Astrocyte of the cerebellum (primary cell): ENCODE measurements at regions not wholly inside any gene's neighbourhood (a gene's known extent, or its start where the extent isn't known, plus 50 kb on each side); places are given as distances from the start of the nearest gene placed in this dataset.
A peak's percentile ranks its signal among the peaks of the same experiment; 100 is the strongest.
"Not testable (repeated sequence)": the region's sequence is repeated elsewhere in the genome, so short reads cannot be mapped to it uniquely, and the experiment has no call there.

Experiments used
- DNase-seq: peaks from one replicate; pipeline ENCODE4 v3.0.0-alpha.2; 2011; ENCODE audit warnings: low read depth
- H3K4me3 ChIP-seq: 2 replicates; pipeline ENCODE4 v1.5.1; 2011; ENCODE audit warnings: mild to moderate bottlenecking, low read depth, low read length, moderate library complexity
- CTCF ChIP-seq: IDR thresholded peaks from 2 replicates; pipeline ENCODE4 v1.5.1; 2012; ENCODE audit warnings: low read length, low read depth, moderate library complexity, mild to moderate bottlenecking; ENCODE audit errors: missing control alignments
- in situ Hi-C: cut with HindIII; loops from 2 replicates; pipeline ENCODE4 v1.10.0; 2017; ENCODE audit warnings: low sequenced_read_pairs

- H3K4me3 ChIP-seq, in situ Hi-C loops, DNase-seq: not testable (repeated sequence)
Observed at GRCh38 chr1:228611707-228612106, 123.6 kb upstream of the RHOU start.

- DNase-seq, in situ Hi-C loops, H3K4me3 ChIP-seq: not testable (repeated sequence)
Observed at GRCh38 chr1:228622002-228622716, 113.1 kb upstream of the RHOU start.

GRCh38 chr1:228626481-228626880, 108.8 kb upstream of the RHOU start:
- H3K4me3 ChIP-seq, DNase-seq, in situ Hi-C loops: not testable (repeated sequence)

GRCh38 chr1:228632858-228633257, 102.4 kb upstream of the RHOU start:
- DNase-seq, in situ Hi-C loops: not testable (repeated sequence)
- H3K4me3 ChIP-seq = peak overlapping the region; percentile 27

GRCh38 chr1:228635304-228635703, 100.0 kb upstream of the RHOU start:
- DNase-seq, in situ Hi-C loops: not testable (repeated sequence)
- H3K4me3 ChIP-seq = peak overlapping the region; percentile 28

GRCh38 chr1:228637529-228637928, 97.8 kb upstream of the RHOU start:
- H3K4me3 ChIP-seq, DNase-seq, in situ Hi-C loops: not testable (repeated sequence)

GRCh38 chr1:228646717-228647522, 88.4 kb upstream of the RHOU start:
- DNase-seq = no peak
- in situ Hi-C loops = no loop called here
- TF ChIP-seq CTCF = no peak
- peak overlapping the region; percentile 41 for H3K4me3 ChIP-seq

GRCh38 chr1:228647523-228648444, 87.5 kb upstream of the RHOU start:
- in situ Hi-C loops = no loop called here
- H3K4me3 ChIP-seq = peak overlapping the region; percentile 41
- DNase-seq = no peak
- TF ChIP-seq CTCF = no peak

- DNase-seq = no peak
- in situ Hi-C loops = no loop called here
- no peak overlapping the region for H3K4me3 ChIP-seq
- no peak for TF ChIP-seq CTCF
Observed at GRCh38 chr1:228648647-228649383, 86.5 kb upstream of the RHOU start.
